ENCODE measurements at regions not wholly inside any gene's neighbourhood (a gene's known extent, or its start where the extent isn't known, plus 50 kb on each side); places are given as distances from the start of the nearest gene placed in this dataset.

DNA sequence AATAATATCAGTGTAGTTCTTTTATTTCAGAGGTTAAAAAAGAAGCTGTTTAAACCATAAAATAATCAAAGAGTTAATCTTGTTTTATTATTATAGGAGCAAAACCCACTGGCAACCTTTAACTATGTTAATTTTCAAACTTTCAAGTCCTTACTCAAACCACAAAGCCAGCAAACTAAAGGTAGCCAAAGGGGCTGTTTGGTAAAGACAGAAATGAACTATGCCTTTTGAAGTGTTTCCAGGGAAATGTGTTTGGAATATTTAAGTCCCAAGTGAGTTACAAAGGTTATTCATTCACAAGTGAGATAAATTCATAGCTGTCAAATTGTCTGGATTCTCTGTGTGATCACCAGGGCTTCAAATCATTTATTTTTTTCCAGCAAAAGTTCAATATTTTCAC lies 264.7 kb downstream of the MZT1 start:
- peak in 1 of 2 donors; percentile 58 for DNase-seq (ENCODE audit: low read depth in 2 of 2)
- no peaks in the 10 kb centered on the region for H3K4me1 ChIP-seq (ENCODE audit: control insufficient read depth, extremely low read depth, insufficient read depth, low read length)
- H3K36me3 ChIP-seq (ENCODE audit: control insufficient read depth, insufficient read depth, low read length) = no peaks in the 10 kb centered on the region
- TF ChIP-seq, protein P1, sequence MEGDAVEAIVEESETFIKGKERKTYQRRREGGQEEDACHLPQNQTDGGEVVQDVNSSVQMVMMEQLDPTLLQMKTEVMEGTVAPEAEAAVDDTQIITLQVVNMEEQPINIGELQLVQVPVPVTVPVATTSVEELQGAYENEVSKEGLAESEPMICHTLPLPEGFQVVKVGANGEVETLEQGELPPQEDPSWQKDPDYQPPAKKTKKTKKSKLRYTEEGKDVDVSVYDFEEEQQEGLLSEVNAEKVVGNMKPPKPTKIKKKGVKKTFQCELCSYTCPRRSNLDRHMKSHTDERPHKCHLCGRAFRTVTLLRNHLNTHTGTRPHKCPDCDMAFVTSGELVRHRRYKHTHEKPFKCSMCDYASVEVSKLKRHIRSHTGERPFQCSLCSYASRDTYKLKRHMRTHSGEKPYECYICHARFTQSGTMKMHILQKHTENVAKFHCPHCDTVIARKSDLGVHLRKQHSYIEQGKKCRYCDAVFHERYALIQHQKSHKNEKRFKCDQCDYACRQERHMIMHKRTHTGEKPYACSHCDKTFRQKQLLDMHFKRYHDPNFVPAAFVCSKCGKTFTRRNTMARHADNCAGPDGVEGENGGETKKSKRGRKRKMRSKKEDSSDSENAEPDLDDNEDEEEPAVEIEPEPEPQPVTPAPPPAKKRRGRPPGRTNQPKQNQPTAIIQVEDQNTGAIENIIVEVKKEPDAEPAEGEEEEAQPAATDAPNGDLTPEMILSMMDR (conservative IDR thresholded peaks at IDR 0.05 in 1 of 2, IDR thresholded peaks at IDR 0.05 in 1 of 2; ENCODE audit: low read depth in 1 of 2, low read length in 2 of 2) = no peak
- TF ChIP-seq EZH2 (IDR thresholded peaks at IDR 0.05; ENCODE audit: low read length, missing control alignments) = no peak
- no peak overlapping the region for H2AFZ ChIP-seq (ENCODE audit: low read length)
- H4K20me1 ChIP-seq (ENCODE audit: control insufficient read depth, extremely low read depth, insufficient read depth, low read length) = no peaks in the 10 kb centered on the region
- no peaks in the 10 kb centered on the region for H3K9me3 ChIP-seq (ENCODE audit: control insufficient read depth, insufficient read depth, low read depth, low read length)
- no peak overlapping the region for H3K9ac ChIP-seq (ENCODE audit: insufficient read depth, low read length)
- no peak overlapping the region for H3K27ac ChIP-seq (ENCODE audit: insufficient read depth, low read length)
- no peaks in the 10 kb centered on the region for H3K27me3 ChIP-seq (ENCODE audit: control insufficient read depth, insufficient read depth, low read length)
- no peaks in the 10 kb centered on the region for H3K79me2 ChIP-seq (ENCODE audit: control insufficient read depth, insufficient read depth, low read length)
- H3K4me2 ChIP-seq (ENCODE audit: extremely low read depth, insufficient read depth, low read length) = no peak overlapping the region
- H3K4me3 ChIP-seq (replicated peaks in 1 of 4; ENCODE audit: control extremely low read depth in 1 of 4, insufficient read depth in 1 of 4, low read depth in 3 of 4, low read length in 4 of 4) = no peak overlapping the region

DNA sequence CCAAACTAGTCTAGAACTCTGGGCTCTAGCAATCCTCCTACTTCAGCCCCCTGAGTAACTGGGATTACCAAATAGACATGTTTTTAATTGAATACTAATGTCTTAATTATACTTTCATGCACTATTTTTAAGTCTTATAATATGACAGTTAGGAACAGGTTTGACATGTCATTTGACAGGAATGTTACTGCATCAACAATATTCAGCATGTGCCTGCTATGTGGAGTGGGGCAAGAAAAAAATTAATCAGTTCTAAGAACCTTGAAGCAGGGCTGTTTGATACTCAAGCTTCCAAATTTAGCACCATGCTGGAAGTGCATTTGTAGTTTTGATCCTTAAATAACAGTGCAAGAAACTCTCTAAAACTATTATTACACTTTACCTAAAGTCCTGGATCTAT lies 265.3 kb downstream of the MZT1 start:
- Histone ChIP-seq H3K9ac (ENCODE audit: insufficient read depth, low read length) (no peak overlapping the region), H2AFZ (ENCODE audit: low read length) (no peak overlapping the region), H3K27me3 (ENCODE audit: control insufficient read depth, insufficient read depth, low read length) (no peaks in the 10 kb centered on the region), H3K79me2 (ENCODE audit: control insufficient read depth, insufficient read depth, low read length) (no peaks in the 10 kb centered on the region), H3K4me1 (ENCODE audit: control insufficient read depth, extremely low read depth, insufficient read depth, low read length) (no peaks in the 10 kb centered on the region), H3K4me3 (replicated peaks in 1 of 4; ENCODE audit: control extremely low read depth in 1 of 4, insufficient read depth in 1 of 4, low read depth in 3 of 4, low read length in 4 of 4) (no peak overlapping the region), H4K20me1 (ENCODE audit: control insufficient read depth, extremely low read depth, insufficient read depth, low read length) (no peaks in the 10 kb centered on the region), H3K4me2 (ENCODE audit: extremely low read depth, insufficient read depth, low read length) (no peak overlapping the region), H3K36me3 (ENCODE audit: control insufficient read depth, insufficient read depth, low read length) (no peaks in the 10 kb centered on the region), H3K9me3 (ENCODE audit: control insufficient read depth, insufficient read depth, low read depth, low read length) (no peaks in the 10 kb centered on the region), H3K27ac (ENCODE audit: insufficient read depth, low read length) (no peak overlapping the region)
- DNase-seq (ENCODE audit: low read depth in 2 of 2) = no peak
- TF ChIP-seq EZH2 (IDR thresholded peaks at IDR 0.05; ENCODE audit: low read length, missing control alignments) = no peak
- TF ChIP-seq, protein P1 (conservative IDR thresholded peaks at IDR 0.05 in 1 of 2, IDR thresholded peaks at IDR 0.05 in 1 of 2; ENCODE audit: low read depth in 1 of 2, low read length in 2 of 2) = no peak

DNA sequence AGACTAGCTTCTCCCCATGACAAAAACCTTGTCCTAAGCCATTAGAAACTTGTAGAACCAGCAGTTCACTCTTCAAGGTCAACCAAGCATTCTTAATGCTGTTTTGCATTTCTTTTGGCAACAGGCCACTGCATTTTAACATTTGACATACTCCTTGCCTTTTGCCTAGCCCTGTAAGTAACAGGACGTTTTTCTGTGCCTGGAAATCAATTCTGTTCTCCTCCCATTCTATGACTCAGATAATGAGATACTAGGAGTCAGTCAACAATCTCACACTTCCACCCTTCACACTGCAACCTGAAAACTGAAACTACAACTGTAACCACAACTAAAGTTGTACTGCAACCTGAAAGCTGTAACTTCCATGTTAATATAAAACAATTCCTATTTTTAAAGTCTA lies 268.7 kb downstream of the MZT1 start:
- Histone ChIP-seq H3K4me2 (ENCODE audit: extremely low read depth, insufficient read depth, low read length) (no peak overlapping the region), H3K27ac (ENCODE audit: insufficient read depth, low read length) (no peak overlapping the region), H3K4me1 (ENCODE audit: control insufficient read depth, extremely low read depth, insufficient read depth, low read length) (no peaks in the 10 kb centered on the region), H3K79me2 (ENCODE audit: control insufficient read depth, insufficient read depth, low read length) (no peaks in the 10 kb centered on the region), H4K20me1 (ENCODE audit: control insufficient read depth, extremely low read depth, insufficient read depth, low read length) (no peaks in the 10 kb centered on the region), H3K9ac (ENCODE audit: insufficient read depth, low read length) (no peak overlapping the region), H2AFZ (ENCODE audit: low read length) (no peak overlapping the region), H3K9me3 (ENCODE audit: control insufficient read depth, insufficient read depth, low read depth, low read length) (no peaks in the 10 kb centered on the region), H3K27me3 (ENCODE audit: control insufficient read depth, insufficient read depth, low read length) (no peaks in the 10 kb centered on the region), H3K36me3 (ENCODE audit: control insufficient read depth, insufficient read depth, low read length) (no peaks in the 10 kb centered on the region), H3K4me3 (replicated peaks in 1 of 4; ENCODE audit: control extremely low read depth in 1 of 4, insufficient read depth in 1 of 4, low read depth in 3 of 4, low read length in 4 of 4) (no peak overlapping the region)
- peak; percentile 36 to 67 for DNase-seq (ENCODE audit: low read depth in 2 of 2)
- TF ChIP-seq, protein P1 (conservative IDR thresholded peaks at IDR 0.05 in 1 of 2, IDR thresholded peaks at IDR 0.05 in 1 of 2; ENCODE audit: low read depth in 1 of 2, low read length in 2 of 2) = no peak
- TF ChIP-seq EZH2 (IDR thresholded peaks at IDR 0.05; ENCODE audit: low read length, missing control alignments) = no peak

Measured in fibroblast of lung (primary cell).